Effector memory CD8-positive, alpha-beta T cell (primary cell): ENCODE measurements at regions not wholly inside any gene's neighbourhood (a gene's known extent, or its start where the extent isn't known, plus 50 kb on each side); places are given as distances from the start of the nearest gene placed in this dataset.

ENCODE experiments used
- ATAC-seq: fragments of 150-1000 bp; cut with Tn5 transposase; replicated peaks from 2 replicates; pipeline ENCODE4 v1.10.0; 2021; ENCODE audit warnings: mild to moderate bottlenecking, moderate library complexity
- DNase-seq, 3 experiments: peaks; one replicate each; pipeline ENCODE4 v3.0.0; 2021
- H3K27ac Mint-ChIP-seq, 2 donors: one replicate each; pipeline ENCODE4 v1.8.0; 2022; ENCODE audit warnings: mild to moderate bottlenecking in 2 of 2, mixed read lengths in 2 of 2, moderate library complexity in 2 of 2
- H3K27me3 Mint-ChIP-seq, 2 donors: one replicate each; pipeline ENCODE4 v1.8.0; 2022; ENCODE audit warnings: mixed read lengths in 2 of 2
- H3K36me3 Mint-ChIP-seq: one replicate; pipeline ENCODE4 v1.8.0; 2022; ENCODE audit warnings: mild to moderate bottlenecking, moderate library complexity, mixed read lengths; ENCODE audit not compliant: insufficient read depth
- H3K4me1 Mint-ChIP-seq, 2 donors: one replicate each; pipeline ENCODE4 v1.8.0; 2022; ENCODE audit warnings: low read depth in 2 of 2, mixed read lengths in 2 of 2
- H3K4me3 Mint-ChIP-seq, 2 donors: one replicate each; pipeline ENCODE4 v1.8.0; 2022; ENCODE audit warnings: mild to moderate bottlenecking in 2 of 2, mixed read lengths in 2 of 2, moderate library complexity in 2 of 2
- H3K9me3 Mint-ChIP-seq, 2 donors: one replicate each; pipeline ENCODE4 v1.8.0; 2022; ENCODE audit warnings: mixed read lengths in 2 of 2

GRCh38 chr3:152620395-152620794 lies 214.5 kb upstream of the P2RY1 start:
- Mint-ChIP-seq H3K9me3 (no peaks in the 10 kb centered on the region), H3K36me3 (no peaks in the 10 kb centered on the region), H3K4me1 (no peaks in the 10 kb centered on the region), H3K27me3 (no peaks in the 10 kb centered on the region), H3K4me3 (no peak overlapping the region), H3K27ac (no peak overlapping the region)
- ATAC-seq (no peak), DNase-seq (no peak)

DNA sequence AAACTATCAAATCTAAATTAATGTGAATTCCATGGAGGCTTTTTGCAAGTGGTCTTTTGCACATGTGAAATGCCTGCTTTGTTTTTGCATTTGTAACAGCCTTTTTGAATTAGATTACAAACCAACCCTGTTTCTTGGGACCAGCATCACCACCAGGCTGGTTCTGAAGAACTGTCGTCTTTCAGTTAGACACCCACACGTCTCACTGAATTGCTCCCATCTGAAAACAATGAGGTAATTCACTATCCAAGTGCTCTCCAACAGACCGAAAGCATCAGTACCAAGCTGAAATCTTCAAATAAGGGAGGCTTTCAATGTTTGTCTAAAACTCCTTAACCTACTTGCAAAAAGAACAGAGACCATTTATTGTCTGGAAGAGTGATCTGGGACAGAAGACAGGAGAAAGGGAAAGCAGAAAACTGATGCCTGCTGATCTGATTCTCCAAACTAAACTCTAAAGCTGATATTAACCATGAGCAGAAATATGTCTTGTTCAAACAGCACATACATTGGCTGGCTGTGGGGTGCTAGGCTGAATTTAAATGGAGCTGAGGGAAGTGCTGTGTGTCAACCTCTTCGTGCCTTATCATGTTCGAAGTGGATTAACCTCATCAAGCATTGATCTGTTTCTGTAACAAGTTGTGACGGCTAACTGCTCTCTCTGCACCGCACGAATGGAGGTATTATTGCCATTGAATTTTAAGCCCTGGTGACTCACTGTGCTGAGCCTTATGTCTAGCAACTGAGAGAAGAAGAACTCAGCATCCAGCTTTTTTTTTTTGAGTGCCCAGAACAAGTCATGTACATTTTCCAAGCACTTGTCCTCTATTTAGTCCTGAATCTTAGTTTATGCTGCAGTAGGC lies 213.7 kb upstream of the P2RY1 start:
- Mint-ChIP-seq H3K4me3 (no peak overlapping the region), H3K9me3 (no peaks in the 10 kb centered on the region), H3K4me1 (no peaks in the 10 kb centered on the region), H3K36me3 (no peaks in the 10 kb centered on the region), H3K27ac (no peak overlapping the region), H3K27me3 (no peaks in the 10 kb centered on the region)
- no peak for ATAC-seq
- DNase-seq: no peak

DNA sequence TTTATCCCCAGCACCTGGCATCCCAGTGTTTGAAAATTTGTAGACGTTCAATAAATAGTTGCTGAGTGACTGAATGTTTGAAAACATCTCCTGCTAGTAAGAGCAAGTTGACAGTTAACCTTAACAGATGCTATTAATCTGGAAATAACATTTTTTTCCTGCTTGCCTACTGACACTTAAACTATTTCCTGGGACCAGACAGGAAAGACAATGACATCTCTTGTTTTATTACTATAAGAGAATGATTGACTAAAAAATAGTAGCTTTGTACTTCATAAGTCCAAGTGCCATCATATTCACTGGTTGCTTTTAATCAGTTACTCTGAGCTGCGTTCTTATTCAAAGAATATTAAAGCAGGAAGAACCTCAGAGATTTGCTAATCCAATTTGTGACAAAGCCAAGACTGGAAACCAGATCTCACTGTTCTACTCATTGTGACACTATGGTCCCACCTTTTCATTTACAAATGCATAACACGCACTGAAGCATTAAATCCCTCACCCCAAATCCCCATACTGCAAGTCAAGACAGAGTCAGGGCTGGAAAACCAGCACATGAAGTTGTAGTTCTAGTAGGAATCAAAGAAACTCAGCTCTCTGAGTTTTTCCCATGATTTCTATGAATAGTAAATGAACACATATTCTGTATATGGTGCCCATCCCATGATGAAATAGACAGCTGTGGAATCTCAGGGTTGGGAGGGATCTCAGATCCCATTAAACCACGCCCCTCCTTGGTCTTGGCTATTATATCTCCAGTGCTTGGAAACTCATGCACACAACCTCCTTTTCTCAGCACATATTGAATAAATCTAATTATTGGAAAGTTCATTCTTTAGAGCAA lies 212.7 kb upstream of the P2RY1 start:
- DNase-seq (no peak), ATAC-seq (no peak)
- H3K36me3 Mint-ChIP-seq: no peaks in the 10 kb centered on the region
- no peaks in the 10 kb centered on the region for H3K9me3 Mint-ChIP-seq
- no peak overlapping the region for H3K27ac Mint-ChIP-seq
- no peak overlapping the region for H3K4me3 Mint-ChIP-seq
- H3K4me1 Mint-ChIP-seq: no peaks in the 10 kb centered on the region
- no peaks in the 10 kb centered on the region for H3K27me3 Mint-ChIP-seq

DNA sequence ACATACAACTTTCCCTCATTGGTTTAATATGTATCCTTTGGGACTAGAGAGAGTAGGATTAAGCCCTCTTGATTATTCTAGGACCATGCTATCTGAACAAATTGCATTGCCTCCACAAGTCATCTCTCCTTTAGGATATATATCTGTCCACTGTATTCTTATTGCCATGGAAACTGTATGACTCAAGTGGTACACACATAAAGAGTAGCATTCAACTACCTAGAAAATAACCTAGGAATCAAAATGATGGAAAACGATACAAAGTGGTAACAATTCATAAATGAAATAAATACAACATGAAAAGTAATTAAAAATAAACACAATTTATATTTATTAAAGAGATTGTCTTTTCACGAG lies 212.1 kb upstream of the P2RY1 start:
- Mint-ChIP-seq H3K36me3 (no peaks in the 10 kb centered on the region), H3K27me3 (no peaks in the 10 kb centered on the region), H3K4me1 (no peaks in the 10 kb centered on the region), H3K4me3 (no peak overlapping the region), H3K9me3 (no peaks in the 10 kb centered on the region), H3K27ac (no peak overlapping the region)
- ATAC-seq (no peak), DNase-seq (no peak)

DNA sequence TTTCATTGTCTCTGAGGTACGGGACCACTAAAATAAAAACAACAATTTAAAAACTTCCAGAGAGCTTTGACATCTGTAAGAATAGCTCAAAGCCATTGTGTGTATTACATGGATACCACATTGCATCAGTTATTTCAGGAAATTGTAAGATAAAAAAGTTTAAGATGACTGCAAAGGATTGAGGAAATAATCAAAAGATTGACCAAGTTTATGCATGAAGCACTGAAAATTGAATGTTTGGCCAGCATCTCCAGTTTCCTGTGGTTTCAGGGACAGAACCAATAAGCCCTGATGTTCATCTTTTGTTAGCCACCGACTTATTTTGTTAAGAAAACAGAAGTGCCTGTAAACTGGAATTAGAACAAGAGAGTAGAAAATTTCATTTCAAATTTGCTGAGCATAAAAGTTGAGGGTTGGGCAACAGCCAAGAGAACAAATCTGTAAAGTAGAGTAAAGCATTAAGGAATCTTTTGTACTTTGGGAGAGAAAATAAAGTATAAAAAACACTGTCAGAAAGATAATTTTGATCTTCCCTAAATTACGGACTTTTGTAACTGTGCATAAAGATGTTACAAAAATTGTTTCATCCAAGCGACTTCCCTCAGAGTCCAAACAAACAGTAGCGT lies 211.5 kb upstream of the P2RY1 start:
- Mint-ChIP-seq H3K4me1 (no peaks in the 10 kb centered on the region), H3K27ac (no peak overlapping the region), H3K9me3 (no peaks in the 10 kb centered on the region), H3K4me3 (no peak overlapping the region), H3K36me3 (no peaks in the 10 kb centered on the region), H3K27me3 (no peaks in the 10 kb centered on the region)
- DNase-seq (no peak), ATAC-seq (no peak)

DNA sequence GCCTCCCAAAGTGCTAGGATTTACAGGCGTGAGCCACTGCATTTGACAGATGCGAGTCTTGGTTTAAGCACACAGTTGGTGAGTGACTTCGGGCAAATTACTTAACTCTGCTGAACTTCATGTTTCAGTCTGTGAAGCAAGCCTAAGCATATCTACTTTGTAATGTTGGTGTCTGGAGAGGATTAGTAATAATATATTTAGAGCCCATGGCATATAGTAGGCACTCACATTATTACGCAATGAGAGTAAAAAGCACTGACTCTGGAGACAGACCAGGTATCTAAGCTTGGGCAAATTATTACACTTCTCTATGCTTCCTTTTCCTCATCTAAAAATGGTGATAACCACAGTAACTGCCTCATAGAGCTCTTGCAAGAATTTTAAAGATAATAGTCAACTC lies 208.7 kb upstream of the P2RY1 start:
- no peak for ATAC-seq
- no peaks in the 10 kb centered on the region for H3K4me1 Mint-ChIP-seq
- H3K9me3 Mint-ChIP-seq: peaks cover 0 to 15% of the 10 kb centered on the region in 2 donors
- H3K36me3 Mint-ChIP-seq: no peaks in the 10 kb centered on the region
- no peak overlapping the region for H3K4me3 Mint-ChIP-seq
- DNase-seq: no peak
- no peaks in the 10 kb centered on the region for H3K27me3 Mint-ChIP-seq
- no peak overlapping the region for H3K27ac Mint-ChIP-seq

GRCh38 chr3:152628496-152628895 lies 206.4 kb upstream of the P2RY1 start:
- Mint-ChIP-seq H3K9me3 (peaks cover 0 to 15% of the 10 kb centered on the region in 2 donors), H3K4me3 (no peak overlapping the region), H3K27ac (no peak overlapping the region)

DNA sequence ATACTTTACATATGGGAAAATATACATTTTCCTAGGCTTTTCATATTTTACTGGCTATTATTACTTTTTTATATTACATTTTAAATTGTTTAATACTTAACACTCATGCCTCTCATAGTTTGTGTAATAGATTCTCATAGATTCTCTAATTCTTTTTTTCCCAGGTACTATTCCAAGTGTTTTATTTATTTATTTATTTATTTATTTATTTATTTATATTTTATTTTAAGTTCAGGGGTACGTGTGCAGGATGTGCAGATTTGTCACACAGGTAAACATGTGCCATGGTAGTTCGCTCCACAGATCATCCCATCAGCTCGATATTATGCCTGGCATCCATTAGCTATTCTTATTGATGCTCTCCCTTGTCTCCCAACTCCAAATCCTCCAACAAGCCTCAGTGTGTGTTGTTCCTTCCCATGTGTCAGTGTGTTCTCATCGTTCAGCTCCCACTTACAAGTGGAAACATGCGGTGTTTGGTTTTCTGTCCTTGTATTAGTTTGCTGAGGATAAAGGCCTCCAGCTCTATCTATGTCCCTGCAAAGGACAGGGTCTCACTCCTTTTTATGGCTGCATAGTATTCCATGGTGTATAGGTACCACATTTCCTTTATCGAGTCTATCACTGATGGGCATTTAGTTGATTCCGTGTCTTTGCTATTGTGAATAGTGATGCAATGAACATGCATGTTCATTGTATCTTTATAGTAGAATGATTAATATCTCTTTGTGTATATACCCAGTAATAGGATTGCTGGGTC lies 205.4 kb upstream of the P2RY1 start:
- DNase-seq (no peak), ATAC-seq (no peak)
- Mint-ChIP-seq H3K27me3 (peaks cover 5 to 12% of the 10 kb centered on the region in 2 donors), H3K4me3 (no peak overlapping the region), H3K9me3 (peaks cover 0 to 15% of the 10 kb centered on the region in 2 donors), H3K36me3 (no peaks in the 10 kb centered on the region), H3K4me1 (no peaks in the 10 kb centered on the region), H3K27ac (no peak overlapping the region)

More at GRCh38 chr3:152628496-152628895, 206.4 kb upstream of the P2RY1 start:
- Mint-ChIP-seq H3K36me3 (no peaks in the 10 kb centered on the region), H3K27me3 (peaks cover 0 to 3% of the 10 kb centered on the region in 2 donors), H3K4me1 (no peaks in the 10 kb centered on the region)
- ATAC-seq (no peak), DNase-seq (no peak)

DNA sequence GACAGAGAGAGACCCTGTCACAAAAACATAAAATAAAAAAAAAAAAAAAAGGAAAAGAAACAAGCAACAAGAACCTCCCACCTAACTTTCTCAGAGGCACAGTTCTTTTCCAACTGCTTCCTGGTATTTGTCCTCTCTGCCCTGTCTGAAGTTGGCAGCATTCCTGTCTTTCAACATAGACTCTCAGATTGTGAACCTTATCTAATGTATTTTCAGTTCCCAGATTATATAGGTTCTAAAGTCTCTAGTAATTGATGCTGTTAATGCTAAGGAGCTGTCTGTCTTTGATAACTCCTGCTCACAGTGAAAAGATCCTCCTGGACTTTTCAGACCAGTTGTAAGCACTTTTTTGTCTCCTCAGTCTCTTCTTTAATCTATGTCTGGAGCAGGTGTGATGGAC lies 199.5 kb upstream of the P2RY1 start:
- no peak overlapping the region for H3K27ac Mint-ChIP-seq
- DNase-seq (no peak), ATAC-seq (no peak)
- no peaks in the 10 kb centered on the region for H3K36me3 Mint-ChIP-seq
- H3K4me3 Mint-ChIP-seq: no peak overlapping the region
- H3K4me1 Mint-ChIP-seq: no peaks in the 10 kb centered on the region
- H3K27me3 Mint-ChIP-seq: peaks cover 18 to 31% of the 10 kb centered on the region in 2 donors
- H3K9me3 Mint-ChIP-seq: peaks cover 0 to 6% of the 10 kb centered on the region in 2 donors

GRCh38 chr3:152636651-152637050 lies 198.3 kb upstream of the P2RY1 start:
- no peak overlapping the region for H3K27ac Mint-ChIP-seq
- DNase-seq: no peak
- H3K27me3 Mint-ChIP-seq: peaks cover 18 to 36% of the 10 kb centered on the region in 2 donors
- no peaks in the 10 kb centered on the region for H3K4me1 Mint-ChIP-seq
- no peak for ATAC-seq
- no peaks in the 10 kb centered on the region for H3K36me3 Mint-ChIP-seq
- no peaks in the 10 kb centered on the region for H3K9me3 Mint-ChIP-seq
- no peak overlapping the region for H3K4me3 Mint-ChIP-seq

DNA sequence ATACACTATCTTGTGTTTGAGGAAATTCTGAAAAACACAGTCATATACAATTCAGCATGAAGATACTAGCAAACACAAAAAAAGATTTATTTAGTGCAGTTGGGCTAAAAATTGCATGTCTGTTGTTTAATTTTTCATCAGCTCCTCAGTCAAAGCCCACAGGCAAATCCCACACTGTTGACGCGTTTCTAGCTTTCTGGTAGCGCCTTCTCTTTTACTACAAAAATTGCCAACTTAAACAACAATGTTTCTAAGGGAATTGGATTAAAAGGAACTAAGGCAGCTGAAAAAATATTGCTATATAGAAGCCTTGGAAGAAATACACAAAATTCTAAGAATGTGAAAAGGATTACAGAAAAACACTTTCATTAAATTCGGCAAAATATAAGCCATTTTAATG lies 196.7 kb upstream of the P2RY1 start:
- Mint-ChIP-seq H3K4me1 (no peaks in the 10 kb centered on the region), H3K27ac (no peak overlapping the region), H3K4me3 (no peak overlapping the region), H3K9me3 (no peaks in the 10 kb centered on the region), H3K27me3 (peaks cover 18 to 36% of the 10 kb centered on the region in 2 donors), H3K36me3 (no peaks in the 10 kb centered on the region)
- no peak for DNase-seq
- no peak for ATAC-seq

- Mint-ChIP-seq H3K36me3 (no peaks in the 10 kb centered on the region), H3K4me1 (no peaks in the 10 kb centered on the region), H3K27me3 (peaks cover 18 to 30% of the 10 kb centered on the region in 2 donors), H3K9me3 (no peaks in the 10 kb centered on the region), H3K27ac (no peak overlapping the region), H3K4me3 (no peak overlapping the region)
- DNase-seq (no peak), ATAC-seq (no peak)
These were observed 196.1 kb upstream of the P2RY1 start for GRCh38 chr3:152638707-152639450.
